ENCODE measurements at regions not wholly inside any gene's neighbourhood (a gene's known extent, or its start where the extent isn't known, plus 50 kb on each side); places are given as distances from the start of the nearest gene placed in this dataset.

DNA sequence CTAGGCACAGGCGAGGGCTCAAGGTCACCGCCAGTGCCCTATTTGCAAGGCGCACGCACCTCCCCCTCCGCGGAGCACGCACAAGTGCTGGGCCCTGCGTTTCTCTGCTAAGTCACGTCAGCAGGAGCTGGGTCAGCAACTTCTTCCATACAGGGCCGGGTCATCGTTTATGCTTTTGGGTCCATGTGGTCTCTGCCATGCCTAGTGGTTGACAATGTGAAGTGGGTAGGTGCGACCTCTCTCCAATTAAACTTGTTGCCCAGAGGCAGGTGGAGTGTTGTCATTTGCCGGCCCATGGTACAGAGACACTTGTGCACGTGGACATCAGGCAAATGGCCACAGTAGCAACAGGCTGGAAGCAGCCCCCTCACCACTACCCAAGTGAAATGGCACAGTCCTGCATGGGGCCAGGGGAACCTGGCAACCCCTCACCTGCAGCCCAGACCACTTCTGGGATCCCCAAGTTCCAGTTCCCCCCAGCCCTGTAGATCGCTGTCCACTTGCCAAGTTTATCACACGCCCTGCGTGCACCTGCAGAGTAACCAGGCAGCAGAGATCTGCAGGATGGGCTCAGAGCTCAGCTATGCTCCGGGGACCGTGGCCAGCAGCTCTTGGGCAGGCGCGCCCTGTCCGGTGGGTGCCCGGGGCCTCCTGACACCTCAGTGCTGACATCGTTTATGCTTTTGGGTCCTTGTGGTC lies 86.1 kb upstream of the PPP2R2D start:
- peaks cover 0 to 6% of the 10 kb centered on the region in 2 experiments for H3K27me3 ChIP-seq (ENCODE audit: control insufficient read depth in 1 of 2, insufficient read depth in 2 of 2, low read length in 2 of 2)
- H3K36me3 Mint-ChIP-seq (ENCODE audit: low read depth) = no peaks in the 10 kb centered on the region
- H3K36me3 ChIP-seq (ENCODE audit: insufficient read depth, low read length) = no peaks in the 10 kb centered on the region
- no peaks in the 10 kb centered on the region for H3K4me1 ChIP-seq (ENCODE audit: insufficient read depth, low read length)
- H3K4me1 Mint-ChIP-seq (ENCODE audit: low read depth) = no peaks in the 10 kb centered on the region
- POLR2A ChIA-PET = no interaction called here
- no peak overlapping the region for H3K27ac ChIP-seq (ENCODE audit: low read depth in 1 of 2, low read length in 2 of 2)
- DNase-seq = no peak
- ATAC-seq (ENCODE audit: poor library complexity) = no peak
- TF ChIP-seq, protein P1, sequence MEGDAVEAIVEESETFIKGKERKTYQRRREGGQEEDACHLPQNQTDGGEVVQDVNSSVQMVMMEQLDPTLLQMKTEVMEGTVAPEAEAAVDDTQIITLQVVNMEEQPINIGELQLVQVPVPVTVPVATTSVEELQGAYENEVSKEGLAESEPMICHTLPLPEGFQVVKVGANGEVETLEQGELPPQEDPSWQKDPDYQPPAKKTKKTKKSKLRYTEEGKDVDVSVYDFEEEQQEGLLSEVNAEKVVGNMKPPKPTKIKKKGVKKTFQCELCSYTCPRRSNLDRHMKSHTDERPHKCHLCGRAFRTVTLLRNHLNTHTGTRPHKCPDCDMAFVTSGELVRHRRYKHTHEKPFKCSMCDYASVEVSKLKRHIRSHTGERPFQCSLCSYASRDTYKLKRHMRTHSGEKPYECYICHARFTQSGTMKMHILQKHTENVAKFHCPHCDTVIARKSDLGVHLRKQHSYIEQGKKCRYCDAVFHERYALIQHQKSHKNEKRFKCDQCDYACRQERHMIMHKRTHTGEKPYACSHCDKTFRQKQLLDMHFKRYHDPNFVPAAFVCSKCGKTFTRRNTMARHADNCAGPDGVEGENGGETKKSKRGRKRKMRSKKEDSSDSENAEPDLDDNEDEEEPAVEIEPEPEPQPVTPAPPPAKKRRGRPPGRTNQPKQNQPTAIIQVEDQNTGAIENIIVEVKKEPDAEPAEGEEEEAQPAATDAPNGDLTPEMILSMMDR (IDR thresholded peaks at IDR 0.05) = no peak
- peaks cover 0 to 7% of the 10 kb centered on the region in 2 experiments for H3K9me3 ChIP-seq (ENCODE audit: control insufficient read depth in 1 of 2, insufficient read depth in 1 of 2, low read length in 2 of 2)
- H3K4me3 ChIP-seq (ENCODE audit: low read length) = no peak overlapping the region
- no peaks in the 10 kb centered on the region for H3K9me3 Mint-ChIP-seq
- H3K4me3 Mint-ChIP-seq = no peak overlapping the region
- CTCF ChIA-PET = no interaction called here
- intact Hi-C loops (cut with DNase I, micrococcal nuclease) = no loop called here
- H3K27me3 Mint-ChIP-seq = peaks cover 17% of the 10 kb centered on the region
- H3K27ac Mint-ChIP-seq = no peak overlapping the region

GRCh38 chr10:131815266-131816156 lies 85.3 kb upstream of the PPP2R2D start:
- ChIA-PET CTCF (no interaction called here), POLR2A (no interaction called here)
- ATAC-seq (ENCODE audit: poor library complexity) (no peak), DNase-seq (no peak)
- H3K4me1 Mint-ChIP-seq (ENCODE audit: low read depth) = no peaks in the 10 kb centered on the region
- Histone ChIP-seq H3K4me1 (ENCODE audit: insufficient read depth, low read length) (no peaks in the 10 kb centered on the region), H3K36me3 (ENCODE audit: insufficient read depth, low read length) (no peaks in the 10 kb centered on the region), H3K27me3 (ENCODE audit: control insufficient read depth in 1 of 2, insufficient read depth in 2 of 2, low read length in 2 of 2) (peaks cover 0 to 6% of the 10 kb centered on the region in 2 experiments), H3K4me3 (ENCODE audit: low read length) (no peak overlapping the region), H3K9me3 (ENCODE audit: control insufficient read depth in 1 of 2, insufficient read depth in 1 of 2, low read length in 2 of 2) (peaks cover 0 to 7% of the 10 kb centered on the region in 2 experiments), H3K27ac (ENCODE audit: low read depth in 1 of 2, low read length in 2 of 2) (no peak overlapping the region)
- no peak overlapping the region for H3K27ac Mint-ChIP-seq
- no peak overlapping the region for H3K4me3 Mint-ChIP-seq
- intact Hi-C loops (cut with DNase I, micrococcal nuclease) = no loop called here
- peaks cover 9% of the 10 kb centered on the region for H3K27me3 Mint-ChIP-seq
- H3K36me3 Mint-ChIP-seq (ENCODE audit: low read depth) = no peaks in the 10 kb centered on the region
- H3K9me3 Mint-ChIP-seq = no peaks in the 10 kb centered on the region
- TF ChIP-seq, protein P1 (IDR thresholded peaks at IDR 0.05) = no peak

DNA sequence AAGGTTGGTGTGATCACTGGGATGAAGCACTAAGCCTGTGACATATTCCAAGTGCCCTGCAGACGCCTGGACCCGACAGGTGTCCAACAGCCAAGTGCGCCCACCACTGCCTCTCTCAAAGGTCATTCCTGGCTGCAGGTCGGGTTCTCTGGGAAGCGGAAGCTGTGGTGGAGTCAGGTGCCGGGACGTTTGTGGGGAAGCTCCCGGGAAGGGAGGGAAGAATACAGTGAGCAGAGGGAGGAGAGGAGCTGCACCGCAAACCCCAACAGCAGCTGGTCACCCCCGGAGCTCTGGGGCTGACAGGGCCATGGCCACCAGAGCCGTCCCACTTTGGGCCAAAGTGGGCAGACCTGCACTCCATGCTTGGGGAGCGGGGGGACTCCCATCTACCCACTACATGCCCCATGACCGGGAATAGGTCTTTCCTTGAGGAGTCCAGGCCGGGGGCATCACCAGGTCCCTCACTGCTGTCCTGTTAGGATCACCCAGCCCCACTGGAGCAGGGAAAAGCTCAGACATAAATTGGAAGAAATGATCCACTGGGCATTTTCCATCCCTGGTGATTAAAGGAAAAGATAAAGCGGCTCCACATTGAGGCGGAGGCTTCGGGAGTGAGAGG lies 84.5 kb upstream of the PPP2R2D start:
- intact Hi-C loops (cut with DNase I, micrococcal nuclease) = no loop called here
- CTCF ChIA-PET = no interaction called here
- Mint-ChIP-seq H3K4me3 (no peak overlapping the region), H3K9me3 (no peaks in the 10 kb centered on the region), H3K27ac (no peak overlapping the region), H3K36me3 (ENCODE audit: low read depth) (no peaks in the 10 kb centered on the region), H3K4me1 (ENCODE audit: low read depth) (no peaks in the 10 kb centered on the region), H3K27me3 (peaks cover 8% of the 10 kb centered on the region)
- no peak for DNase-seq
- peaks cover 0 to 3% of the 10 kb centered on the region in 2 experiments for H3K27me3 ChIP-seq (ENCODE audit: control insufficient read depth in 1 of 2, insufficient read depth in 2 of 2, low read length in 2 of 2)
- no peaks in the 10 kb centered on the region for H3K4me1 ChIP-seq (ENCODE audit: insufficient read depth, low read length)
- H3K27ac ChIP-seq (ENCODE audit: low read depth in 1 of 2, low read length in 2 of 2) = no peak overlapping the region
- no peak for ATAC-seq (ENCODE audit: poor library complexity)
- peaks cover 0 to 7% of the 10 kb centered on the region in 2 experiments for H3K9me3 ChIP-seq (ENCODE audit: control insufficient read depth in 1 of 2, insufficient read depth in 1 of 2, low read length in 2 of 2)
- H3K36me3 ChIP-seq (ENCODE audit: insufficient read depth, low read length) = no peaks in the 10 kb centered on the region
- POLR2A ChIA-PET = no interaction called here
- no peak overlapping the region for H3K4me3 ChIP-seq (ENCODE audit: low read length)
- TF ChIP-seq, protein P1 (IDR thresholded peaks at IDR 0.05) = no peak
